Body of pancreas (tissue), 4 donors: ENCODE measurements at regions not wholly inside any gene's neighbourhood (a gene's known extent, or its start where the extent isn't known, plus 50 kb on each side); places are given as distances from the start of the nearest gene placed in this dataset.

ENCODE experiments used
- ATAC-seq: fragments of 150-250 bp; one replicate; pipeline ENCODE4 v1.9.1; 2016
- DNase-seq, 4 donors: peaks; one replicate each; pipeline ENCODE4 v3.0.0-alpha.2; 2019
- H3K27ac ChIP-seq, 4 donors: fragments of 200-600 bp; sonication (generic); 1 replicate in 3 of 4; 2 replicates in 1 of 4; pipeline versions ENCODE4 v1.5.1 to v1.6.1; 2016 to 2019; ENCODE audit warnings: mild to moderate bottlenecking in 1 of 4, mixed read lengths in 1 of 4, moderate library complexity in 1 of 4
- H3K27me3 ChIP-seq, 2 donors: fragments of 200-600 bp; sonication (generic); one replicate each; pipeline ENCODE4 v1.6.0; 2016; ENCODE audit warnings: mild to moderate bottlenecking in 1 of 2
- H3K36me3 ChIP-seq, 2 donors: fragments of 200-600 bp; sonication (generic); replicated peaks in 1 of 2; 2 replicates each; pipeline ENCODE4 v1.5.1; 2016; ENCODE audit warnings: low read depth in 2 of 2; ENCODE audit not compliant: insufficient read depth in 1 of 2
- H3K4me1 ChIP-seq: fragments of 200-600 bp; sonication (generic); one replicate; pipeline ENCODE4 v1.6.0; 2016
- H3K4me3 ChIP-seq, 2 donors: fragments of 200-600 bp; sonication (generic); 1 replicate in 1 of 2; 2 replicates in 1 of 2; pipeline ENCODE4 v1.5.1; 2016 to 2019
- H3K9me3 ChIP-seq, 3 donors: fragments of 200-600 bp; sonication (generic); 1 replicate in 2 of 3; 2 replicates in 1 of 3; pipeline ENCODE4 v1.5.1; 2016
- POLR2A ChIP-seq, 3 donors: fragments of 450-650 bp; IDR thresholded peaks; one replicate each; pipeline ENCODE4 v1.6.1; 2016; ENCODE audit warnings: antibody characterized with exemption in 3 of 3, mild to moderate bottlenecking in 2 of 3
- WGBS, 2 donors: methylation state at CpG; one replicate each; pipeline ENCODE4 v1.1.5; 2017; 5-methylcytosine and 5-hydroxymethylcytosine counted together
- intact Hi-C: fragments of 100-400 bp; cut with DNase I; formaldehyde crosslinking; loops from one replicate; pipeline ENCODE4 v1.15.1; 2023
- TF ChIP-seq, protein P1 (sequence below), 7 experiments: fragments of 450-650 bp in 4 of 7; fragments of 200-600 bp in 3 of 7; sonication (generic) in 3 of 7; IDR thresholded peaks; one replicate each; pipeline ENCODE4 v1.5.1; 2016 to 2019; ENCODE audit warnings: antibody characterized with exemption in 7 of 7

DNA sequence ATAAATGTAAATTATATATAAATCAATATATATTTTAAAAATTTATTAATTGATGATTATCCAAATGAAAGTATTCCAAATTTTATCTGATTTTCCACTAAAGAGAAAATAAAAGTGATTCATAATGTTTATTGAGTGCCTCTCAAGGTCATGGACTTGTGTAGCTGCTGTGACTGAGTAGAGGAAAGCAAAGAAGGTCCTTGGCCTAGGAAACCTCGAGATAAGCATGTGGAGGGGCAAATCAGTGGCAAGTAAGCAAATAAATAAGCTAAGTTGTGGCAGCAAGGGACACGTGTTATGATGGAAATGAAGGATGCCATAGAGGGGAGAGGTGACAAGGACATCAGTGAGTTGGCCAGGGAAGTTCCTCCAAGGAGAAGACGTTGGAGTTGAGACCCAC lies 866.1 kb upstream of the ID2 start:
- TF ChIP-seq POLR2A (IDR thresholded peaks at IDR 0.05), result no peak
- TF ChIP-seq, protein P1, sequence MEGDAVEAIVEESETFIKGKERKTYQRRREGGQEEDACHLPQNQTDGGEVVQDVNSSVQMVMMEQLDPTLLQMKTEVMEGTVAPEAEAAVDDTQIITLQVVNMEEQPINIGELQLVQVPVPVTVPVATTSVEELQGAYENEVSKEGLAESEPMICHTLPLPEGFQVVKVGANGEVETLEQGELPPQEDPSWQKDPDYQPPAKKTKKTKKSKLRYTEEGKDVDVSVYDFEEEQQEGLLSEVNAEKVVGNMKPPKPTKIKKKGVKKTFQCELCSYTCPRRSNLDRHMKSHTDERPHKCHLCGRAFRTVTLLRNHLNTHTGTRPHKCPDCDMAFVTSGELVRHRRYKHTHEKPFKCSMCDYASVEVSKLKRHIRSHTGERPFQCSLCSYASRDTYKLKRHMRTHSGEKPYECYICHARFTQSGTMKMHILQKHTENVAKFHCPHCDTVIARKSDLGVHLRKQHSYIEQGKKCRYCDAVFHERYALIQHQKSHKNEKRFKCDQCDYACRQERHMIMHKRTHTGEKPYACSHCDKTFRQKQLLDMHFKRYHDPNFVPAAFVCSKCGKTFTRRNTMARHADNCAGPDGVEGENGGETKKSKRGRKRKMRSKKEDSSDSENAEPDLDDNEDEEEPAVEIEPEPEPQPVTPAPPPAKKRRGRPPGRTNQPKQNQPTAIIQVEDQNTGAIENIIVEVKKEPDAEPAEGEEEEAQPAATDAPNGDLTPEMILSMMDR (IDR thresholded peaks at IDR 0.05), result no peak
- H3K4me1 ChIP-seq, result no peaks in the 10 kb centered on the region
- no peak for ATAC-seq
- no peaks in the 10 kb centered on the region for H3K9me3 ChIP-seq
- 39 to 40% methylated on average over 3 of the region's 3 CpGs for WGBS, 2 donors
- intact Hi-C loops, result no loop called here
- no peaks in the 10 kb centered on the region for H3K36me3 ChIP-seq
- H3K27ac ChIP-seq, result no peak overlapping the region
- no peaks in the 10 kb centered on the region for H3K27me3 ChIP-seq
- H3K4me3 ChIP-seq, result no peak overlapping the region
- DNase-seq, result no peak

DNA sequence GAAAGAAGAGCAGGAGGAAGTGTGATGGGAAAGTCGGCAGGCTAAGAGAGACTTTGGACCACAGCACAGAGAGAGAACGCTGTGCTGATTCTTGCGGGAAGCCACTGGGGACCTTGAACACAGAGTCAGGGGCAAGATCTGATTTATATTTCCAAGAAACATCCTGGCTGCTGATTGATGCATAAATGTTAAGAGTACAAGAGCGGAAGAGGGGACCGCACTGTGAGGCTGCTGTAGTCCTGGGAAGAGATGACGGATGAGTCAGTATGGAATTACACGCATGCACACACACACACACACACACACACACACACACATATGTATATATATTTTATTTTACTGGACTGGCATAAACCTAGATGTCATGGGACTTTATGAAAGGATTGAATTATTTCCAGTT lies 865.6 kb upstream of the ID2 start:
- Histone ChIP-seq H3K27ac (no peak overlapping the region), H3K4me3 (no peak overlapping the region), H3K27me3 (no peaks in the 10 kb centered on the region), H3K36me3 (no peaks in the 10 kb centered on the region), H3K9me3 (no peaks in the 10 kb centered on the region), H3K4me1 (no peaks in the 10 kb centered on the region)
- 88 to 93% methylated on average over 7 of the region's 7 CpGs for WGBS, 2 donors
- TF ChIP-seq POLR2A (IDR thresholded peaks at IDR 0.05), result no peak
- TF ChIP-seq, protein P1 (IDR thresholded peaks at IDR 0.05), result no peak
- intact Hi-C loops, result no loop called here
- ATAC-seq (no peak), DNase-seq (no peak)

DNA sequence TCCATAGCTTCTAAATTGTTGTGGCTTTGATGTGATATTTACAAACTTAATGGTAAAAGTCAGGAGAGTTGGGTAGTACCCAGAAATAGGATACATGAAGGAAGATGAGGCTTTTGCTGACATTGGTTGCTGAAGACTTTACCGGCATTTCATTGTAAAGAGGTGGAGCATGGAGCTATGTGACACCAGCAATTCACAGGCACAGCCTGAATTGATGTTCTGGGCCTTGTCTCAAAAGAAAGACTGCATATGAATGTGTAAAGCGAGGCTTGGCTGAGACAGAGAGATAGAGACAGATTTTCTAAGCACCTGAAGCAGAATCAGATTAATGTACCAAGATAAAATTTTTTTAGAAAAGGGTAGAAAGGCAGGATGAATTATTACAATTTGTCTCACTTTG lies 864.9 kb upstream of the ID2 start:
- H3K4me1 ChIP-seq, result no peaks in the 10 kb centered on the region
- H3K27me3 ChIP-seq, result no peaks in the 10 kb centered on the region
- DNase-seq (no peak), ATAC-seq (no peak)
- TF ChIP-seq, protein P1 (IDR thresholded peaks at IDR 0.05), result no peak
- TF ChIP-seq POLR2A (IDR thresholded peaks at IDR 0.05), result no peak
- no peak overlapping the region for H3K4me3 ChIP-seq
- H3K27ac ChIP-seq, result no peak overlapping the region
- intact Hi-C loops, result no loop called here
- no peaks in the 10 kb centered on the region for H3K9me3 ChIP-seq
- 92 to 95% methylated on average over 2 of the region's 2 CpGs for WGBS, 2 donors
- H3K36me3 ChIP-seq, result no peaks in the 10 kb centered on the region

DNA sequence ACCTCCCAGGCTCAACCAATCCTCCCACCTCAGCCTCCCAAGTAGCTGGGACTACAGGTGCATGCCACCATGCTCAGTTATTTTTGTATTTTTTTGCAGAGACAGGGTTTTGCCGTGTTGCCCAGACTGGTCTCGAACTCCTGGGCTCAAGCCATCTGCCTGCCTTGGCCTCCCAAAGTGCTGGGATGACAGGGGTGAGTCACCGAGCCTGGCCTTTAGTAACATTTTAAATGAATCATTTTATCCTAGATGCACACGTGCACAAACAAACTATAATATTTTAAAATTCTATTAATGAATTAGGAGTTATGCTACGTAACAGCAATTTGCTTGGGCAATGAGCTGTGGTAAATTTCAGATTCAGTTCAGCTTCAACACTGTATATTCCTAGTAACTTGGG lies 862.5 kb upstream of the ID2 start:
- ATAC-seq, result no peak
- WGBS, 2 donors, result 94 to 95% methylated on average over 5 of the region's 5 CpGs
- intact Hi-C loops, result no loop called here

DNA sequence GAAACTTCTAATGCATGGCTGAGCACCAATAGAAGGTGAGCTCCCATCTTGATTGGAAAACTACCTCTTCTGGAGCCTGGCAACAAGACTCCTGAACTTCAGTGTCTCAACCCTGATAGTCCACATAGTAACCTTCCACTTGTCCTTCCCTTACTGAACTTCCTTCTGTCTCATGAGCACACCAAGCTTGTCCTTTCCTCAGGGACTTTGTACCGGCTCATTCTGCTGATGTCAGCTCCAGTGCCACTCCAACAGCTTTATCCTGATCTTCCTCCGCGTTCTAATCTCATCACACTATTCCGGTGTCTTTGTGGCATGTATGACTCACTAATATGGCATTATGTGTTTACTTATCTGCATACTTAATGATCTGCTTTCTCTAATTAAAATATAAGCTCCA lies 862.0 kb upstream of the ID2 start:
- intact Hi-C loops, result no loop called here
- Histone ChIP-seq H3K27ac (no peak overlapping the region), H3K9me3 (no peaks in the 10 kb centered on the region), H3K4me3 (no peak overlapping the region), H3K4me1 (no peaks in the 10 kb centered on the region), H3K36me3 (no peaks in the 10 kb centered on the region), H3K27me3 (no peaks in the 10 kb centered on the region)
- ATAC-seq (no peak), DNase-seq (no peak)
- TF ChIP-seq, protein P1 (IDR thresholded peaks at IDR 0.05), result no peak
- TF ChIP-seq POLR2A (IDR thresholded peaks at IDR 0.05), result no peak
- 68 to 80% methylated on average over 4 of the region's 4 CpGs for WGBS, 2 donors

More for the DNA sequence above, 862.5 kb upstream of the ID2 start:
- no peaks in the 10 kb centered on the region for H3K27me3 ChIP-seq
- H3K4me1 ChIP-seq, result no peaks in the 10 kb centered on the region
- H3K4me3 ChIP-seq, result no peak overlapping the region
- TF ChIP-seq POLR2A (IDR thresholded peaks at IDR 0.05), result no peak
- TF ChIP-seq, protein P1 (IDR thresholded peaks at IDR 0.05), result no peak
- no peaks in the 10 kb centered on the region for H3K9me3 ChIP-seq
- no peak overlapping the region for H3K27ac ChIP-seq
- DNase-seq, result no peak
- no peaks in the 10 kb centered on the region for H3K36me3 ChIP-seq
